ENCODE measurements at regions not wholly inside any gene's neighbourhood (a gene's known extent, or its start where the extent isn't known, plus 50 kb on each side); places are given as distances from the start of the nearest gene placed in this dataset.

DNA sequence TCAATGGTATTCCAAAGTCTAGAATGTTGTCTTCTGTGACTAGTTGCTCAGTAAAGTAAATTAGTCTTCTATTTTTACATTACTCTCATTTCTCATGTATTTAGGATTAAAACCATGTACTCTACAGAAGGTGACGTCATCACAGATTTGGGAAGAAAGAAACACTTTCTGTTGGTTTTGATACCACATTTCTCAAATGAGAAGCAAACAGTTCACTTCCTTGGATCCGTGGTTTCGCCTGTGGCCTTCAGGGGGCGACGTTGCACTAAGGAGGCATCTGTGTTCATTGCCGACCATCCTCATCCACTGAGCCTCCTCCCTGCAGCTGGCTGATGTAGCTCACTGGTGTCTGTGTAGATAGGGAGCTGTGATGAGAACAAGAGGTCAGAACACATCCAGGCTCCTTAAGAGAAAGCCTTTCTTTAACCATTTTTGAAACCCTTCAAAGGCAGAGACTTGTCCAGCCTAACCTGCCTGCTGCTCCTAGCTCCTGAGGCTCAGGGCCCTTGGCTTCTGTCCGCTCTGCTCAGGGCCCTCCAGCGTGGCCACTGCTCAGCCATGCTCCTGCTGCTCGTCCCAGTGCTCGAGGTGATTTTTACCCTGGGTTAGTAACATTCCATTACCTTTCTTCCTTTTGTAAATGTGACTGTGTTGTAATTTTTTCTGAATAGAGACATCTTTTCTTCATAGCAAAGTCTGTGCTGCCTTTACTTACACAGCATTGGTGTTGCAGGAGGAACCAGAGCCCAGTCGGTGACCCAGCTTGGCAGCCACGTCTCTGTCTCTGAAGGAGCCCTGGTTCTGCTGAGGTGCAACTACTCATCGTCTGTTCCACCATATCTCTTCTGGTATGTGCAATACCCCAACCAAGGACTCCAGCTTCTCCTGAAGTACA is 220.6 kb upstream of the OR4E1 start:
- Histone ChIP-seq H3K27ac (ENCODE audit: low read length) (no peak overlapping the region), H3K36me3 (replicated peaks; ENCODE audit: low read depth, low read length) (no peaks in the 10 kb centered on the region), H3K79me2 (ENCODE audit: low read length) (no peaks in the 10 kb centered on the region), H3K27me3 (ENCODE audit: low read depth, low read length) (peaks cover 40% of the 10 kb centered on the region), H3K4me1 (ENCODE audit: low read length) (peaks cover 10% of the 10 kb centered on the region), H2AFZ (ENCODE audit: low read depth, low read length) (peak overlapping the region; percentile 28; the same call in 1 of the 2 replicates), H3K4me2 (ENCODE audit: low read length) (peak overlapping the region; percentile 56), H4K20me1 (ENCODE audit: insufficient read depth, low read length) (no peaks in the 10 kb centered on the region), H3K9ac (ENCODE audit: low read length) (no peak overlapping the region), H3K4me3 (ENCODE audit: low read length) (peak overlapping the region; percentile 33; the same call in 1 of the 2 replicates), H3K9me3 (ENCODE audit: insufficient read depth, low read length) (no peaks in the 10 kb centered on the region)
- peak; percentile 63 for TF ChIP-seq CTCF (IDR thresholded peaks at IDR 0.05; ENCODE audit: low read depth, low read length)
- TF ChIP-seq EZH2phosphoT487 (IDR thresholded peaks at IDR 0.05; ENCODE audit: low read depth), result no peak

DNA sequence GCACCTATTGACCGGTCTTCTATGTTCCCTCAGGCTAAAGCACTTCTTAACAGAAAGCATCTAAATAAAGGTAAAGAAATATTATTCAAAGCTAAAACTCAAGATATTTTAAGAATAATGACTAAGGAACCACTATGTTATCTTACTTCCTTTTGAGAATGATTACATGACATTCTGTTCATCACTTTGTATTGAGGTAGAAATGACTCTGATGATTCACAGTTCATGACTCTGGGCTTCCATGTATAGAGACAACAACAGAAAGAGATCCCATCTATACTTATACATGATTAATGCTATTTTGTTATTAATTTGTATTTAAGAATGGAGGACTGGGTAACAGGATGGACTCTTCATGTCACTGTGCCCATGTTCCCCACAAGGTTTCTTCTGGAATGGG is 218.3 kb upstream of the OR4E1 start:
- Histone ChIP-seq H3K36me3 (replicated peaks; ENCODE audit: low read depth, low read length) (no peaks in the 10 kb centered on the region), H3K9ac (ENCODE audit: low read length) (no peak overlapping the region), H2AFZ (ENCODE audit: low read depth, low read length) (no peak overlapping the region), H3K4me2 (ENCODE audit: low read length) (no peak overlapping the region), H3K4me3 (ENCODE audit: low read length) (no peak overlapping the region), H4K20me1 (ENCODE audit: insufficient read depth, low read length) (no peaks in the 10 kb centered on the region), H3K9me3 (ENCODE audit: insufficient read depth, low read length) (no peaks in the 10 kb centered on the region), H3K27ac (ENCODE audit: low read length) (no peak overlapping the region), H3K4me1 (ENCODE audit: low read length) (peaks cover 10% of the 10 kb centered on the region), H3K27me3 (ENCODE audit: low read depth, low read length) (peaks cover 45% of the 10 kb centered on the region), H3K79me2 (ENCODE audit: low read length) (no peaks in the 10 kb centered on the region)
- TF ChIP-seq EZH2phosphoT487 (IDR thresholded peaks at IDR 0.05; ENCODE audit: low read depth) (no peak), CTCF (IDR thresholded peaks at IDR 0.05; ENCODE audit: low read depth, low read length) (no peak)

GRCh38 chr14:21884995-21885394 is 211.4 kb upstream of the OR4E1 start:
- H4K20me1 ChIP-seq (ENCODE audit: insufficient read depth, low read length), result no peaks in the 10 kb centered on the region
- no peak overlapping the region for H3K4me3 ChIP-seq (ENCODE audit: low read length)
- H3K9ac ChIP-seq (ENCODE audit: low read length), result no peak overlapping the region
- H3K79me2 ChIP-seq (ENCODE audit: low read length), result no peaks in the 10 kb centered on the region
- H3K9me3 ChIP-seq (ENCODE audit: insufficient read depth, low read length), result no peaks in the 10 kb centered on the region
- H3K27me3 ChIP-seq (ENCODE audit: low read depth, low read length), result peaks cover 56% of the 10 kb centered on the region
- no peak overlapping the region for H2AFZ ChIP-seq (ENCODE audit: low read depth, low read length)
- no peaks in the 10 kb centered on the region for H3K36me3 ChIP-seq (replicated peaks; ENCODE audit: low read depth, low read length)
- H3K27ac ChIP-seq (ENCODE audit: low read length), result no peak overlapping the region
- H3K4me1 ChIP-seq (ENCODE audit: low read length), result no peaks in the 10 kb centered on the region
- no peak overlapping the region for H3K4me2 ChIP-seq (ENCODE audit: low read length)
- TF ChIP-seq EZH2phosphoT487 (IDR thresholded peaks at IDR 0.05; ENCODE audit: low read depth), result no peak
- TF ChIP-seq CTCF (IDR thresholded peaks at IDR 0.05; ENCODE audit: low read depth, low read length), result no peak

DNA sequence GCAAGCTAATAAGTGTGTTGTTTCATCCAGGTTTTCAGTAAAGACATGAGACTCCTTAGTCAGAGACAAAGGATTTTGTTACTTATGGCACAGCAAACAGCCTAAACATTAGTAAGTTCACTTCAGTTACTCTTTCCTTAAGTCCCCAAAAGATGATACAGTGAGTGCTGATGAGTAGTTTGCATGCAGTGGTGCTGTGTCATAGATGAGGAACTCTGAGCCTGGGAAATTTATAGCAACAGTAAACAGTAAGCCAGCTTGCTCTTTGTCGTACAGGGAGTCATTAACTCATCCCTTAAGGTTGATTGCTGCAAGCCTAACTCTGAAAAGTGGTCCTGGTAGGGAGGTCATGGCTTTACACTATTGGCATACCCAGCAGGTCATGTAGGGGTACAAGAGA is 208.6 kb upstream of the OR4E1 start:
- no peak for TF ChIP-seq CTCF (IDR thresholded peaks at IDR 0.05; ENCODE audit: low read depth, low read length)
- TF ChIP-seq EZH2phosphoT487 (IDR thresholded peaks at IDR 0.05; ENCODE audit: low read depth), result no peak
- no peaks in the 10 kb centered on the region for H3K4me1 ChIP-seq (ENCODE audit: low read length)
- H3K79me2 ChIP-seq (ENCODE audit: low read length), result no peaks in the 10 kb centered on the region
- H3K4me2 ChIP-seq (ENCODE audit: low read length), result no peak overlapping the region
- H3K27ac ChIP-seq (ENCODE audit: low read length), result no peak overlapping the region
- no peaks in the 10 kb centered on the region for H3K36me3 ChIP-seq (replicated peaks; ENCODE audit: low read depth, low read length)
- no peak overlapping the region for H3K9ac ChIP-seq (ENCODE audit: low read length)
- peaks cover 48% of the 10 kb centered on the region for H3K27me3 ChIP-seq (ENCODE audit: low read depth, low read length)
- H4K20me1 ChIP-seq (ENCODE audit: insufficient read depth, low read length), result no peaks in the 10 kb centered on the region
- H2AFZ ChIP-seq (ENCODE audit: low read depth, low read length), result no peak overlapping the region
- no peak overlapping the region for H3K4me3 ChIP-seq (ENCODE audit: low read length)
- no peaks in the 10 kb centered on the region for H3K9me3 ChIP-seq (ENCODE audit: insufficient read depth, low read length)

All from OCI-LY3 (cell line).